ENCODE measurements at regions not wholly inside any gene's neighbourhood (a gene's known extent, or its start where the extent isn't known, plus 50 kb on each side); places are given as distances from the start of the nearest gene placed in this dataset.

- intact Hi-C loops (cut with DNase I; ENCODE audit: low total_unique reads): no loop called here
- in situ Hi-C loops (cut with MboI; ENCODE audit: low sequenced_read_pairs in 4 of 4): no loop called here
- ATAC-seq: no peak
Measured at GRCh38 chr16:61580579-61580978, 455.7 kb downstream of the CDH8 start.

GRCh38 chr16:61579195-61579594 lies 457.0 kb downstream of the CDH8 start:
- no peaks in the 10 kb centered on the region for H3K27me3 ChIP-seq
- DNase-seq (no peak), ATAC-seq (no peak)
- H3K27ac ChIP-seq: no peak overlapping the region
- no peaks in the 10 kb centered on the region for H3K4me1 ChIP-seq
- no peaks in the 10 kb centered on the region for H3K9me3 ChIP-seq
- in situ Hi-C loops (cut with MboI; ENCODE audit: low sequenced_read_pairs in 4 of 4) (no loop called here), intact Hi-C loops (cut with DNase I; ENCODE audit: low total_unique reads) (no loop called here)
- no peak overlapping the region for H3K4me3 ChIP-seq
- no peaks in the 10 kb centered on the region for H3K36me3 ChIP-seq
- TF ChIP-seq CTCF (IDR thresholded peaks at IDR 0.05 in 4 of 5, conservative IDR thresholded peaks at IDR 0.05 in 1 of 5): no peak
- TF ChIP-seq POLR2A (IDR thresholded peaks at IDR 0.05): no peak

More at GRCh38 chr16:61580579-61580978, 455.7 kb downstream of the CDH8 start:
- H3K27ac ChIP-seq: no peak overlapping the region
- H3K27me3 ChIP-seq: no peaks in the 10 kb centered on the region
- H3K9me3 ChIP-seq: no peaks in the 10 kb centered on the region
- TF ChIP-seq CTCF (IDR thresholded peaks at IDR 0.05 in 4 of 5, conservative IDR thresholded peaks at IDR 0.05 in 1 of 5) (no peak), POLR2A (IDR thresholded peaks at IDR 0.05) (no peak)
- H3K36me3 ChIP-seq: no peaks in the 10 kb centered on the region
- H3K4me3 ChIP-seq: no peak overlapping the region
- H3K4me1 ChIP-seq: no peaks in the 10 kb centered on the region
- DNase-seq: no peak

- DNase-seq (no peak), ATAC-seq (no peak)
- no peak overlapping the region for H3K27ac ChIP-seq
- H3K27me3 ChIP-seq: no peaks in the 10 kb centered on the region
- H3K4me3 ChIP-seq: no peak overlapping the region
- no peaks in the 10 kb centered on the region for H3K9me3 ChIP-seq
- intact Hi-C loops (cut with DNase I; ENCODE audit: low total_unique reads) (no loop called here), in situ Hi-C loops (cut with MboI; ENCODE audit: low sequenced_read_pairs in 4 of 4) (no loop called here)
- H3K36me3 ChIP-seq: no peaks in the 10 kb centered on the region
- no peaks in the 10 kb centered on the region for H3K4me1 ChIP-seq
- TF ChIP-seq POLR2A (IDR thresholded peaks at IDR 0.05) (no peak), CTCF (IDR thresholded peaks at IDR 0.05 in 4 of 5, conservative IDR thresholded peaks at IDR 0.05 in 1 of 5) (no peak)
Measured at GRCh38 chr16:61576476-61576875, 459.8 kb downstream of the CDH8 start.

GRCh38 chr16:61575617-61576016 lies 460.6 kb downstream of the CDH8 start:
- no peaks in the 10 kb centered on the region for H3K9me3 ChIP-seq
- H3K27ac ChIP-seq: no peak overlapping the region
- TF ChIP-seq POLR2A (IDR thresholded peaks at IDR 0.05): no peak
- no peak for TF ChIP-seq CTCF (IDR thresholded peaks at IDR 0.05 in 4 of 5, conservative IDR thresholded peaks at IDR 0.05 in 1 of 5)
- in situ Hi-C loops (cut with MboI; ENCODE audit: low sequenced_read_pairs in 4 of 4) (no loop called here), intact Hi-C loops (cut with DNase I; ENCODE audit: low total_unique reads) (no loop called here)
- no peaks in the 10 kb centered on the region for H3K4me1 ChIP-seq
- H3K27me3 ChIP-seq: no peaks in the 10 kb centered on the region
- no peaks in the 10 kb centered on the region for H3K36me3 ChIP-seq
- H3K4me3 ChIP-seq: no peak overlapping the region
- ATAC-seq: no peak
- no peak for DNase-seq

- TF ChIP-seq POLR2A (IDR thresholded peaks at IDR 0.05): no peak
- TF ChIP-seq CTCF (IDR thresholded peaks at IDR 0.05 in 4 of 5, conservative IDR thresholded peaks at IDR 0.05 in 1 of 5): no peak
- no peaks in the 10 kb centered on the region for H3K36me3 ChIP-seq
Measured at GRCh38 chr16:61569028-61569427, 467.2 kb downstream of the CDH8 start.

More at GRCh38 chr16:61569028-61569427, 467.2 kb downstream of the CDH8 start:
- no peak overlapping the region for H3K27ac ChIP-seq
- no peaks in the 10 kb centered on the region for H3K4me1 ChIP-seq
- ATAC-seq (no peak), DNase-seq (no peak)
- intact Hi-C loops (cut with DNase I; ENCODE audit: low total_unique reads): no loop called here
- no peaks in the 10 kb centered on the region for H3K27me3 ChIP-seq
- H3K9me3 ChIP-seq: no peaks in the 10 kb centered on the region
- in situ Hi-C loops (cut with MboI; ENCODE audit: low sequenced_read_pairs in 4 of 4): no loop called here
- H3K4me3 ChIP-seq: no peak overlapping the region
